ENCODE measurements at regions not wholly inside any gene's neighbourhood (a gene's known extent, or its start where the extent isn't known, plus 50 kb on each side); places are given as distances from the start of the nearest gene placed in this dataset.

DNA sequence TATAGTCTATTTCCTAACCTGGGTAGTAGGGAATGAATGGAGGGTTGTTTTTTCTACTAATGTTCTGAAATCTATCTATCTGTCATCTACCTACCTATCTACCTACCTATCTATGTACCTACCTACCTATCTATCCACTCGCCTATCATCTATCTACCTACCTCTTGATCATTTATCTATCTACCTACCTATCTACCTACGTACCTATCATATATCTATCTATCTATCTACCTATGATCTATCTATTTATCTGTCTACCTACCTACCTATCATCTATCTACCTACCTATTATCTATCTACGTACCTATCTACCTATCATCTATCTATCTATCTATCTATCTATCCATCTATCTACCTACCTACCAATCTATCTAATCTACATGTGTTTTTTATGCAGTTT, 62.5 kb upstream of the PHACTR1 start:
- H3K4me3 ChIP-seq (ENCODE audit: low read length in 3 of 3), result no peak overlapping the region
- FAIRE-seq (no peak), DNase-seq (no peak)
- no peaks in the 10 kb centered on the region for H3K4me1 ChIP-seq (ENCODE audit: control insufficient read depth in 2 of 3, insufficient read depth in 2 of 3, low read depth in 1 of 3, low read length in 3 of 3)
- H3K9ac ChIP-seq (ENCODE audit: low read length in 3 of 3), result no peak overlapping the region
- TF ChIP-seq CTCF (IDR thresholded peaks at IDR 0.05; ENCODE audit: borderline replicate concordance, extremely low read depth, insufficient read depth), result no peak
- H3K36me3 ChIP-seq (ENCODE audit: control insufficient read depth in 2 of 3, insufficient read depth in 3 of 3, low read length in 3 of 3), result no peaks in the 10 kb centered on the region
- peaks cover 0 to 2% (median 0%) of the 10 kb centered on the region in 3 donors for H3K9me3 ChIP-seq (ENCODE audit: control insufficient read depth in 2 of 3, insufficient read depth in 1 of 3, low read length in 3 of 3)
- no peaks in the 10 kb centered on the region for H3K27me3 ChIP-seq (ENCODE audit: control insufficient read depth, insufficient read depth, low read length)
- no peak overlapping the region for H3K27ac ChIP-seq (ENCODE audit: low read depth in 2 of 2, low read length in 2 of 2)
- intact Hi-C loops (cut with DNase I), result no loop called here

DNA sequence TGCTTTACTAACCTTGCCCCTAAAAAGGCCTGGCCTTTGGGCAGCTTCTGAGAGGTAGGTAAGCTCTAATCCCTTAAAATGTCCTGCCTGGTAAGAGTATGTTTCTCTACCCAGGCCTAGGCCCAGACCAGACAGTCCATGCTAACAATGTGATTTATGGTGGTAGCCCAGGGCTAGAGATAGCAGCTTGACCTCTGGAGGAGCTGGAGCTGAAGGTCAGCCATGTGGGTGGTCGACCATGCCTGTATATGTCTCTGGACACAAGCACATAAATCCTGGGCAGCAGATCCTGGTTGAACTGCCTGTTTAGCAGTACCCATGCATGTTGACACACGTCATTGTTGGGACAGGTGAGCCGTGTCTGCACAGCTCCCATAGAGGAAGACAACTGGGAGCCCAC, 62.1 kb upstream of the PHACTR1 start:
- FAIRE-seq, result no peak
- H3K4me3 ChIP-seq (ENCODE audit: low read length in 3 of 3), result no peak overlapping the region
- intact Hi-C loops (cut with DNase I), result no loop called here

DNA sequence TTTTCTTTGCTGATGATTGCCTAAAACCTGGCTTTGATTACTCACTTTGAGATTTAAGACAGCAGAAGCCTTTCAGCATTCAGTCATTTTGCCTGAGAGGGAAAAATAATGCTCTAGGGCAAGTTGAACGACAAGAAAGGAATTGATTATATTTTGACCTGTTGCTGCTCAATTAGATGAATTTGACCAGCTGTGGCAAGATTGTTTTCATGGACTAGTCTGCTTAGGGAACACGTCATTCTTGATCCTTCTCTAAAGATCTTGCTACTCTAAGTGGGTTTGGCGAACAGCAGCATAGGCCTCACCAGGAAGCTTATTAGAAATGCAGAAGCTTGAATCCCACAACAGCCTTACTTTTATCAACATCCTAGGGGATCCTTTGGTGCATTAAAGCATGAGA, 59.7 kb upstream of the PHACTR1 start:
- H3K4me1 ChIP-seq (ENCODE audit: control insufficient read depth in 2 of 3, insufficient read depth in 2 of 3, low read depth in 1 of 3, low read length in 3 of 3), result no peaks in the 10 kb centered on the region
- DNase-seq, result no peak
- FAIRE-seq, result no peak
- no peaks in the 10 kb centered on the region for H3K27me3 ChIP-seq (ENCODE audit: control insufficient read depth, insufficient read depth, low read length)
- H3K27ac ChIP-seq (ENCODE audit: low read depth in 2 of 2, low read length in 2 of 2), result no peak overlapping the region
- H3K9me3 ChIP-seq (ENCODE audit: control insufficient read depth in 2 of 3, insufficient read depth in 1 of 3, low read length in 3 of 3), result no peaks in the 10 kb centered on the region
- H3K9ac ChIP-seq (ENCODE audit: low read length in 3 of 3), result no peak overlapping the region
- no peak for TF ChIP-seq CTCF (IDR thresholded peaks at IDR 0.05; ENCODE audit: borderline replicate concordance, extremely low read depth, insufficient read depth)
- no peaks in the 10 kb centered on the region for H3K36me3 ChIP-seq (ENCODE audit: control insufficient read depth in 2 of 3, insufficient read depth in 3 of 3, low read length in 3 of 3)
- intact Hi-C loops (cut with DNase I), result no loop called here
- H3K4me3 ChIP-seq (ENCODE audit: low read length in 3 of 3), result no peak overlapping the region

More for the DNA sequence above, 62.1 kb upstream of the PHACTR1 start:
- H3K36me3 ChIP-seq (ENCODE audit: control insufficient read depth in 2 of 3, insufficient read depth in 3 of 3, low read length in 3 of 3), result no peaks in the 10 kb centered on the region
- no peak overlapping the region for H3K27ac ChIP-seq (ENCODE audit: low read depth in 2 of 2, low read length in 2 of 2)
- DNase-seq, result peak in 2 of 5 donors; percentile 7 to 43
- H3K27me3 ChIP-seq (ENCODE audit: control insufficient read depth, insufficient read depth, low read length), result no peaks in the 10 kb centered on the region
- TF ChIP-seq CTCF (IDR thresholded peaks at IDR 0.05; ENCODE audit: borderline replicate concordance, extremely low read depth, insufficient read depth), result no peak
- no peak overlapping the region for H3K9ac ChIP-seq (ENCODE audit: low read length in 3 of 3)
- H3K4me1 ChIP-seq (ENCODE audit: control insufficient read depth in 2 of 3, insufficient read depth in 2 of 3, low read depth in 1 of 3, low read length in 3 of 3), result no peaks in the 10 kb centered on the region
- H3K9me3 ChIP-seq (ENCODE audit: control insufficient read depth in 2 of 3, insufficient read depth in 1 of 3, low read length in 3 of 3), result peaks cover 0 to 2% (median 0%) of the 10 kb centered on the region in 3 donors

GRCh38 chr6:12657884-12658283, 58.7 kb upstream of the PHACTR1 start:
- no peaks in the 10 kb centered on the region for H3K36me3 ChIP-seq (ENCODE audit: control insufficient read depth in 2 of 3, insufficient read depth in 3 of 3, low read length in 3 of 3)
- H3K4me3 ChIP-seq (ENCODE audit: low read length in 3 of 3), result no peak overlapping the region
- H3K4me1 ChIP-seq (ENCODE audit: control insufficient read depth in 2 of 3, insufficient read depth in 2 of 3, low read depth in 1 of 3, low read length in 3 of 3), result no peaks in the 10 kb centered on the region
- no peak for FAIRE-seq
- intact Hi-C loops (cut with DNase I), result no loop called here
- no peak for DNase-seq
- no peak for TF ChIP-seq CTCF (IDR thresholded peaks at IDR 0.05; ENCODE audit: borderline replicate concordance, extremely low read depth, insufficient read depth)
- no peaks in the 10 kb centered on the region for H3K27me3 ChIP-seq (ENCODE audit: control insufficient read depth, insufficient read depth, low read length)
- H3K9me3 ChIP-seq (ENCODE audit: control insufficient read depth in 2 of 3, insufficient read depth in 1 of 3, low read length in 3 of 3), result no peaks in the 10 kb centered on the region
- no peak overlapping the region for H3K27ac ChIP-seq (ENCODE audit: low read depth in 2 of 2, low read length in 2 of 2)
- no peak overlapping the region for H3K9ac ChIP-seq (ENCODE audit: low read length in 3 of 3)
